PFSK-1 (cell line): ENCODE measurements at regions not wholly inside any gene's neighbourhood (a gene's known extent, or its start where the extent isn't known, plus 50 kb on each side); places are given as distances from the start of the nearest gene placed in this dataset.

ENCODE experiments used
- FOXP2 ChIP-seq: optimal IDR thresholded peaks from 2 replicates; pipeline ENCODE3; 2011; ENCODE audit warnings: borderline replicate concordance, control low read depth, inconsistent platforms; ENCODE audit not compliant: insufficient read depth; ENCODE audit errors: extremely low read length, extremely low read depth
- POLR2AphosphoS5 ChIP-seq: IDR thresholded peaks from 2 replicates; pipeline ENCODE4 v1.6.1; 2012; ENCODE audit warnings: low read depth, mild to moderate bottlenecking, control low read depth, low read length, moderate library complexity
- SIN3A ChIP-seq: IDR thresholded peaks from 2 replicates; pipeline ENCODE4 v1.6.1; 2012; ENCODE audit warnings: mild to moderate bottlenecking, low read length, moderate library complexity, borderline replicate concordance; ENCODE audit not compliant: insufficient read depth
- TAF1 ChIP-seq: IDR thresholded peaks from 2 replicates; pipeline ENCODE4 v1.6.1; 2012; ENCODE audit warnings: low read length, control low read depth, borderline replicate concordance; ENCODE audit not compliant: insufficient read depth
- TF ChIP-seq, protein P1 (sequence below), 2 experiments: IDR thresholded peaks; 2 replicates each; pipeline versions ENCODE4 v1.6.1 to v1.8.0; 2011 to 2012; ENCODE audit warnings: low read depth in 2 of 2, low read length in 2 of 2, control low read depth in 1 of 2, inconsistent platforms in 1 of 2, mild to moderate bottlenecking in 1 of 2, moderate library complexity in 1 of 2; ENCODE audit not compliant: insufficient read depth in 1 of 2

DNA sequence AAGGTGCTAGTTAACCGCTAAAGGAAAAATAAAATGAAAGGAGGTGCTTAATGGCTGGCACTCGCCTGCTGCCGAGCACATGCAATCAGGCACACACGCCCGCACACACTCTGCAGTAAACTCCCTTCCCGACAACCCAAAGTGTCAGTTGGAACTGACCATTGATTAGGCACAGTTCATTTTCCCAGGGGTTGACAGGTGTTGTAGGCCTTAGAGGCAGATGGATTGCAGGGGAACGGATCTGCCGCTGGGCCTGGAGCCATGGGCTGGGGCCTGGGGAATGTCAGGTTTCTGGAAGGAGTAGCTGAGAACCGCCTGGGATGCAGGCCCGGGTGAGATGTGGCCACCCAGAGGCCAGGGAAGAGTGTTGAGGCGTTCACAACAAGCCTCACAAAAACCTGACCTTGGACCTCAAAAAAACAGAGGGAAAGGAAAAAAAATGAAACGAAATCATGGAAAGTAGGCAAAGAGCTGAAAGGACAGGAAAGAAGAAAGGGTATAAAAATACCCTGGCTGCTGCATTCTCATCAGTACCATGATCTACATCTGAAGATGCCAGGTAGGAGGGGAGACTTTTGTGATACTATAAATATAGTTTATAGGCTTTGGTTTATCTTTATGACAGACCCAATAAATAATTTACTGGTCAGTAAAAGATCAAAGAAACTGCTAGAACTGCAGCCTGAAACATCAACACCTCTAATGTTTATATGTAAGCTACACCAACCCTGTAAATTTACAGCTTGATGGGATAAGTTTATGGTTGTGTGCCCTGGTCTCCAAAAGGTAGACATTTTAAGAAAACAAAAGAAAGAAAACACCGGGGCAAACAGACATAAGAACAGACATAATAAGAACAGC is 313.4 kb downstream of the BUD13 start:
- TF ChIP-seq, protein P1, sequence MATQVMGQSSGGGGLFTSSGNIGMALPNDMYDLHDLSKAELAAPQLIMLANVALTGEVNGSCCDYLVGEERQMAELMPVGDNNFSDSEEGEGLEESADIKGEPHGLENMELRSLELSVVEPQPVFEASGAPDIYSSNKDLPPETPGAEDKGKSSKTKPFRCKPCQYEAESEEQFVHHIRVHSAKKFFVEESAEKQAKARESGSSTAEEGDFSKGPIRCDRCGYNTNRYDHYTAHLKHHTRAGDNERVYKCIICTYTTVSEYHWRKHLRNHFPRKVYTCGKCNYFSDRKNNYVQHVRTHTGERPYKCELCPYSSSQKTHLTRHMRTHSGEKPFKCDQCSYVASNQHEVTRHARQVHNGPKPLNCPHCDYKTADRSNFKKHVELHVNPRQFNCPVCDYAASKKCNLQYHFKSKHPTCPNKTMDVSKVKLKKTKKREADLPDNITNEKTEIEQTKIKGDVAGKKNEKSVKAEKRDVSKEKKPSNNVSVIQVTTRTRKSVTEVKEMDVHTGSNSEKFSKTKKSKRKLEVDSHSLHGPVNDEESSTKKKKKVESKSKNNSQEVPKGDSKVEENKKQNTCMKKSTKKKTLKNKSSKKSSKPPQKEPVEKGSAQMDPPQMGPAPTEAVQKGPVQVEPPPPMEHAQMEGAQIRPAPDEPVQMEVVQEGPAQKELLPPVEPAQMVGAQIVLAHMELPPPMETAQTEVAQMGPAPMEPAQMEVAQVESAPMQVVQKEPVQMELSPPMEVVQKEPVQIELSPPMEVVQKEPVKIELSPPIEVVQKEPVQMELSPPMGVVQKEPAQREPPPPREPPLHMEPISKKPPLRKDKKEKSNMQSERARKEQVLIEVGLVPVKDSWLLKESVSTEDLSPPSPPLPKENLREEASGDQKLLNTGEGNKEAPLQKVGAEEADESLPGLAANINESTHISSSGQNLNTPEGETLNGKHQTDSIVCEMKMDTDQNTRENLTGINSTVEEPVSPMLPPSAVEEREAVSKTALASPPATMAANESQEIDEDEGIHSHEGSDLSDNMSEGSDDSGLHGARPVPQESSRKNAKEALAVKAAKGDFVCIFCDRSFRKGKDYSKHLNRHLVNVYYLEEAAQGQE (IDR thresholded peaks at IDR 0.05; ENCODE audit: insufficient read depth in 1 of 2, low read depth in 2 of 2, low read length in 2 of 2), result no peak
- TF ChIP-seq FOXP2 (no peak), POLR2AphosphoS5 (no peak), SIN3A (no peak), TAF1 (no peak)

DNA sequence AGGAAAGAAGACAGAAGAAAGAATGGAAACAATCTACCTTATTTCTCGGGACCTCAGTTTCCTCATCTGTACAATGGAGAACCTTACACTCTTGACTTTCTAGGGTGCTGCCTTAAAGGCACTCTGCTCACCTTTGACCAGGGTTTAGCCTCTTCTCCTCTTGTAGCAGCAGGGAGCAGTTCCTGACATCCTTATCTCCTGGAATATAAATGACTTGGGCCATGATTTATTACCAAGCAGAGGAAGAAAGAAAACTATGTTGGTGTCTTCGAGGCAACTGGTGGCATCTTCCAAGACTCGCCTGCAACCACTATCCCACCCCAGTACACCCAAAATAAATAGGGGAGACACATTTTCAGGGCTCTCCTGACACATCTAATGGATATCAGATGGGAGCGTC is 314.2 kb downstream of the BUD13 start:
- TF ChIP-seq, protein P1 (IDR thresholded peaks at IDR 0.05; ENCODE audit: insufficient read depth in 1 of 2, low read depth in 2 of 2, low read length in 2 of 2), result no peak

DNA sequence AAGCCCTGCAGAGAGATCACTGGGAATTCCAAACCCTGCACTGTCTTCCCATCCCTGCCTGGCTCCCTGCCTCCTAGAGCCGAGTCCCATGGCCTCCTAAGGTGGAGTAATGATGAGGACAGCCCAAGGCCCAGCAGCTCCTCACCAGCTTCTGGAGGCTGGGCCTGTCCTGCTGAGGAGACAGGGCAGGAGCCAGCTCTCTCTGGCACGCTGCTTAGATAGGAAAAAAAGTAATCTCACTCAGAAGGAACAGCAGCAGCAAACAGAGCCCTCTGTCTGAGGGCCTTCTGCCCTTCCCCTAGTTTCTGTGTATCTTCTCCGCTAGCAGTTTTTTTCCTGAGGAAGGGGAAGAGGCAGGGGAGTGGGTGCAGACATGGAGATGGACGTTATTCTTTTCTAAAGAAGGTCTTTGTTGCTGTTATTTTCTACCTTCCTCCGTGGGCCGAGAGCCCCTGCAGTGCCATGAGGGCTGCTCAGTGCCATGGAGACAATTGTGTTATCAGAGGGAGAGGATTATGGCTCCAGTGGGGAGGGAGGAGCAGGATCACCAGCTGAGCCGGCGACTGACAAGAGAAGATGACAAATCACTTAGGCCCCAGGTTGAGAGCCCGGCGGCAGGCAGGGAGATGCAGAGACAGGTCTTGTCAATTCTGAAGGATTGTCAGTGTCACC is 315.3 kb downstream of the BUD13 start:
- TF ChIP-seq, protein P1 (IDR thresholded peaks at IDR 0.05; ENCODE audit: insufficient read depth in 1 of 2, low read depth in 2 of 2, low read length in 2 of 2), result no peak
- no peak for TF ChIP-seq TAF1
- TF ChIP-seq SIN3A, result no peak
- no peak for TF ChIP-seq POLR2AphosphoS5
- TF ChIP-seq FOXP2, result no peak

DNA sequence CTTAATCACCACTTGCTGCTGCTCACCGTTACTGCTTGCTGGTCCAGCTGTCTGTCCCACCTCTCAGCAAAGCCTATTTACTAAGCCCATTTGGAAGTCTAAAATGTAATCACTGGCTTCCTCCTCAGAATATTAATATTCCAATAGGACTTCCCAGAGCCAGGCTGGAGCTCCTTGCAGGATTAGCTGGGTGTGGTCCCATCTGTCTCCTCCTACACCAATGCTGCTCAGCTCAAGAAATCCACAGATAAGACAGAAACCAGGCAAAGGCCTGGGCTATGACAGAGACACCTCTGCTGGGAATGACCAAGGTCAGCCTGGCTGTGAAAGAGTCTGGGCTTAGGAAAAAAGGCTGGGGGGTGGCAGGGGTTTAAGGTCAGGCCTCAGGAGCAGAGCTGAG is 317.8 kb downstream of the BUD13 start:
- TF ChIP-seq POLR2AphosphoS5 (no peak), SIN3A (no peak), TAF1 (no peak), FOXP2 (no peak)
- TF ChIP-seq, protein P1 (IDR thresholded peaks at IDR 0.05; ENCODE audit: insufficient read depth in 1 of 2, low read depth in 2 of 2, low read length in 2 of 2), result no peak
